Body of pancreas (tissue), 4 donors: ENCODE measurements at regions not wholly inside any gene's neighbourhood (a gene's known extent, or its start where the extent isn't known, plus 50 kb on each side); places are given as distances from the start of the nearest gene placed in this dataset.

Experiments
- ATAC-seq: fragments of 150-250 bp; one replicate; pipeline ENCODE4 v1.9.1; 2016
- DNase-seq, 4 donors: peaks; one replicate each; pipeline ENCODE4 v3.0.0-alpha.2; 2019
- H3K27ac ChIP-seq, 4 donors: fragments of 200-600 bp; sonication (generic); 1 replicate in 3 of 4; 2 replicates in 1 of 4; pipeline versions ENCODE4 v1.5.1 to v1.6.1; 2016 to 2019; ENCODE audit warnings: mild to moderate bottlenecking in 1 of 4, mixed read lengths in 1 of 4, moderate library complexity in 1 of 4
- H3K27me3 ChIP-seq, 2 donors: fragments of 200-600 bp; sonication (generic); one replicate each; pipeline ENCODE4 v1.6.0; 2016; ENCODE audit warnings: mild to moderate bottlenecking in 1 of 2
- H3K36me3 ChIP-seq, 2 donors: fragments of 200-600 bp; sonication (generic); replicated peaks in 1 of 2; 2 replicates each; pipeline ENCODE4 v1.5.1; 2016; ENCODE audit warnings: low read depth in 2 of 2; ENCODE audit not compliant: insufficient read depth in 1 of 2
- H3K4me1 ChIP-seq: fragments of 200-600 bp; sonication (generic); one replicate; pipeline ENCODE4 v1.6.0; 2016
- H3K4me3 ChIP-seq, 2 donors: fragments of 200-600 bp; sonication (generic); 1 replicate in 1 of 2; 2 replicates in 1 of 2; pipeline ENCODE4 v1.5.1; 2016 to 2019
- H3K9me3 ChIP-seq, 3 donors: fragments of 200-600 bp; sonication (generic); 1 replicate in 2 of 3; 2 replicates in 1 of 3; pipeline ENCODE4 v1.5.1; 2016
- POLR2A ChIP-seq, 3 donors: fragments of 450-650 bp; IDR thresholded peaks; one replicate each; pipeline ENCODE4 v1.6.1; 2016; ENCODE audit warnings: antibody characterized with exemption in 3 of 3, mild to moderate bottlenecking in 2 of 3
- WGBS, 2 donors: methylation state at CpG; one replicate each; pipeline ENCODE4 v1.1.5; 2017; 5-methylcytosine and 5-hydroxymethylcytosine counted together
- intact Hi-C: fragments of 100-400 bp; cut with DNase I; formaldehyde crosslinking; loops from one replicate; pipeline ENCODE4 v1.15.1; 2023
- TF ChIP-seq, protein P1 (sequence below), 7 experiments: fragments of 450-650 bp in 4 of 7; fragments of 200-600 bp in 3 of 7; sonication (generic) in 3 of 7; IDR thresholded peaks; one replicate each; pipeline ENCODE4 v1.5.1; 2016 to 2019; ENCODE audit warnings: antibody characterized with exemption in 7 of 7

DNA sequence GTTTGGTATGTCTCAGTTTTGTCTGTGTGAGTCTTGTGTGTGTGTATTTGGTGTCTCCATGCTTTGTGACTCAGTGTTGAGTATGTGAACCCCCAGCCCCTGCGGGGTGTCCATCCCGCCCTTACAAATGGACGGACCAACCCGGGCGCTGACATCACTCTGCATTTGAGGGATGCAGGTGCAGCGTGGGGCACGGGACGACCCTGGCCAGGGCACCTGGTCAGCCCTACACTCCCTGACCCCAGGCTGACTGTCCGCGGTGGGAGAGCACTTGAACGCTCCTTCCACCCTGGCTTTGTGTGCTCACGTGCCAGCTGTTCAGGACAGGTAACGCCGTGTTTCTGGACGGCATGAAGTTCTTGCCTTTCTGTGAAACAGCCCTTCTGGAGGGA lies 369.0 kb downstream of the BRD1 start:
- TF ChIP-seq, protein P1, sequence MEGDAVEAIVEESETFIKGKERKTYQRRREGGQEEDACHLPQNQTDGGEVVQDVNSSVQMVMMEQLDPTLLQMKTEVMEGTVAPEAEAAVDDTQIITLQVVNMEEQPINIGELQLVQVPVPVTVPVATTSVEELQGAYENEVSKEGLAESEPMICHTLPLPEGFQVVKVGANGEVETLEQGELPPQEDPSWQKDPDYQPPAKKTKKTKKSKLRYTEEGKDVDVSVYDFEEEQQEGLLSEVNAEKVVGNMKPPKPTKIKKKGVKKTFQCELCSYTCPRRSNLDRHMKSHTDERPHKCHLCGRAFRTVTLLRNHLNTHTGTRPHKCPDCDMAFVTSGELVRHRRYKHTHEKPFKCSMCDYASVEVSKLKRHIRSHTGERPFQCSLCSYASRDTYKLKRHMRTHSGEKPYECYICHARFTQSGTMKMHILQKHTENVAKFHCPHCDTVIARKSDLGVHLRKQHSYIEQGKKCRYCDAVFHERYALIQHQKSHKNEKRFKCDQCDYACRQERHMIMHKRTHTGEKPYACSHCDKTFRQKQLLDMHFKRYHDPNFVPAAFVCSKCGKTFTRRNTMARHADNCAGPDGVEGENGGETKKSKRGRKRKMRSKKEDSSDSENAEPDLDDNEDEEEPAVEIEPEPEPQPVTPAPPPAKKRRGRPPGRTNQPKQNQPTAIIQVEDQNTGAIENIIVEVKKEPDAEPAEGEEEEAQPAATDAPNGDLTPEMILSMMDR (IDR thresholded peaks at IDR 0.05) = no peak
- no peak for TF ChIP-seq POLR2A (IDR thresholded peaks at IDR 0.05)

DNA sequence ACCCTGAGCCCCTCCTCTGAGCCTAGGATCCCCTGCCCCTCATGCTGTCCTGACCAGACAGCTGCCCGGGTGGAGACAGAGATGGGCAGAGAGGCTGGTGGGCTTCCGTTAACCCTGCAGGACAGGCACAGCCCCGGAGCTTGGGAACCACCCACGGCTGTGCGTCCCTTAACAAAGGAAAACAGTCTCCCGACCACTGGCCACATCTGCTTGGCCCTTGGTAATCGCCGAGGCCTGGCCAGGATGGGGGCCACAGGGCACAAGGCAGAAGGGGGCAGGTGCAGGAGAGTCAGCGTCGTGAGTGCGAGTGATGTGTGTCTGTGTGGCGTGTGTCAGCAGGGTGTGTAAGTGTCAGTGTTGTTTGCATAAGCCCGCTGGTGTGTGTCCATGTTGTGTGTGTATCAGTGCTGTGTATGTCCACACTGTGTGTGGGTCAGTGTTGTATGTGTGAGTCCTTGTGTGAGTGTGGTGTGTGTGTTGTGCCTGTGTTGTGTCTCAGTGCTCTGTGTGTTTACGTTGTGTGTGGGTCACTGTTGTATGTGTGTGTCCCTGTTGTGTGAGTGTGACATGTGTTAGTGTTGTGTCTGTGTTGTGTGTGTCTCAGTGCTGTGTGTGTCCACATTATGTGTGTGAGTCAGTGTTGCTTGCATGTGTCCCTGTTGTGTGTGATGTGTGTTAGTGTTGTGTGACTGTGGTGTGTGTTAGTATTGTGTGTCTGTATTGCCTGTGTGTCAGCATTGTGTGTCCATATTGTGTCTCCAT lies 369.5 kb downstream of the BRD1 start:
- ATAC-seq (no peak), DNase-seq (no peak)
- Histone ChIP-seq H3K4me3 (no peak overlapping the region), H3K27me3 (peaks cover 0 to 3% of the 10 kb centered on the region in 2 donors), H3K27ac (no peak overlapping the region), H3K36me3 (no peaks in the 10 kb centered on the region), H3K9me3 (no peaks in the 10 kb centered on the region), H3K4me1 (no peaks in the 10 kb centered on the region)
- TF ChIP-seq POLR2A (IDR thresholded peaks at IDR 0.05) = no peak
- TF ChIP-seq, protein P1 (IDR thresholded peaks at IDR 0.05) = no peak
- intact Hi-C loops = no loop called here
- 55 to 66% methylated on average over 13 to 14 of the region's 14 CpGs for WGBS, 2 donors

More for the DNA sequence above, 369.0 kb downstream of the BRD1 start:
- DNase-seq = no peak
- Histone ChIP-seq H3K9me3 (no peaks in the 10 kb centered on the region), H3K27ac (no peak overlapping the region), H3K4me1 (no peaks in the 10 kb centered on the region), H3K4me3 (no peak overlapping the region), H3K36me3 (no peaks in the 10 kb centered on the region), H3K27me3 (peaks cover 0 to 3% of the 10 kb centered on the region in 2 donors)
- WGBS, 2 donors = 70 to 84% methylated on average over 5 to 15 of the region's 15 CpGs
- no peak for ATAC-seq
- intact Hi-C loops = no loop called here

DNA sequence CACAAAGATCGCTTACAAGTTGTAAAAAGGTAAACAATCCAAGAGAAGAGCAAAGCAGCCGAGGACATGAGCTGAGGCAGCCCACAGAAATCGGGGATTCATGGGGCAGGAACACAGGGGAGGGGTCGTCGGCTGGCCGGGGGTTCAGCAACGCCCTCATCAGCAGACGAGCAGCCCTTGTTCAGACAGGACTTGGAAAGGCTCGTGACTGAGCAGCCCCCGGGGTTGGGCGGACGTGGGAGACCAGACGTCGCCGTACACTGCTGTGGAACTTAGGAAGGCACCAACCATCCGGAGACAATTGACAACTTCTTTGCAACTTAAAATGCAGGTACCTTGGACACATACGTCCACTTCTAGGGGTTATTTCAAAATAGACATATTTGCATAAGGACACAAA lies 370.5 kb downstream of the BRD1 start:
- Histone ChIP-seq H3K9me3 (no peaks in the 10 kb centered on the region), H3K4me1 (no peaks in the 10 kb centered on the region), H3K36me3 (no peaks in the 10 kb centered on the region), H3K4me3 (no peak overlapping the region), H3K27ac (no peak overlapping the region), H3K27me3 (no peaks in the 10 kb centered on the region)
- no peak for TF ChIP-seq POLR2A (IDR thresholded peaks at IDR 0.05)
- TF ChIP-seq, protein P1 (IDR thresholded peaks at IDR 0.05) = no peak
- no peak for ATAC-seq
- intact Hi-C loops = no loop called here
- no peak for DNase-seq
- WGBS, 2 donors = 14 to 24% methylated on average over 10 to 17 of the region's 17 CpGs

DNA sequence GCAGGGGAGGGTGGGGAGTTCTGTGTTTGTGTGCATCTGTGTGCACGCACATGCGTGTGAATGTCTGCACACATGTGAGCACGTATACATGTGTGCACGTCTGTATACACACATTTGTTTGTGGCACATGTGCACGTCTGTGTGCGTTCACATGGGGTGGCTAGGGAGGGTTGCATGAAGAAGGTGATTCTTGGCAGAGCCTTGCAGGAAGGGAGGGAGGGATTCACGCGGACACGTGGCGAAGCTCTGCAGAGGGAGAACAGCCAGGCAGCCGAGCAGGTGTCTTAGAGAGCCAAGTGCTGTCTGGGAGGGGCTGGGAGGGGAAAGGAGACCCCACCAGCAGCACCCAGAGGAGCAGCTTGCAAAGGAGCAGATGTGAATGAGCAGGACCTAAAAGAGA lies 372.1 kb downstream of the BRD1 start:
- no peaks in the 10 kb centered on the region for H3K27me3 ChIP-seq
- no peak for TF ChIP-seq POLR2A (IDR thresholded peaks at IDR 0.05)
- no peak overlapping the region for H3K4me3 ChIP-seq
- H3K36me3 ChIP-seq = no peaks in the 10 kb centered on the region
- DNase-seq (no peak), ATAC-seq (no peak)
- no peaks in the 10 kb centered on the region for H3K9me3 ChIP-seq
- no peaks in the 10 kb centered on the region for H3K4me1 ChIP-seq
- intact Hi-C loops = no loop called here
- no peak overlapping the region for H3K27ac ChIP-seq
- WGBS, 2 donors = 41 to 45% methylated on average over 11 of the region's 11 CpGs

DNA sequence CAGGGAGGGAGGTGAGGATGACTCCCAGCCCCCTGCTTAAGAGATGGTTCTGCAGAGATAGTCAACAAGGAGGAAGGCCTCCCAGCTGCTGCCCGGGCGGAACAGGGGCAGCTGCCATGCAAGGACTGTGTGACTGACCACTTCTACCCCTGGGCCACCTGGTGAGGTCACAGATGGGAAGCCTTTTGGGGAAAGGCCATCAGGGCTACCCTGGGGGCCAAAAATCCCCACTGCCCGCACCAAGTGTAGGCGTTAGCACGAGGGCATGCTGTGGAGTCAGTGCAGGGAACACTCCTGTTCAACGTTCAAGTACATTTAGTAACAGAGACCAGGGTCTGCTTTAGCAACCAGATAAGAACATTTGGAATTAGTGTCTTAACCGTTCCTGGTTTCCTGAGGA lies 372.9 kb downstream of the BRD1 start:
- H3K36me3 ChIP-seq = no peaks in the 10 kb centered on the region
- H3K9me3 ChIP-seq = no peaks in the 10 kb centered on the region
- no peak for TF ChIP-seq POLR2A (IDR thresholded peaks at IDR 0.05)
- TF ChIP-seq, protein P1 (IDR thresholded peaks at IDR 0.05) = no peak
- H3K27me3 ChIP-seq = no peaks in the 10 kb centered on the region
- no peak overlapping the region for H3K4me3 ChIP-seq
- intact Hi-C loops = no loop called here
- no peak overlapping the region for H3K27ac ChIP-seq
- DNase-seq = no peak
- ATAC-seq = no peak
- H3K4me1 ChIP-seq = no peaks in the 10 kb centered on the region
- 61 to 63% methylated on average over 6 to 7 of the region's 7 CpGs for WGBS, 2 donors
